ENCODE measurements at regions not wholly inside any gene's neighbourhood (a gene's known extent, or its start where the extent isn't known, plus 50 kb on each side); places are given as distances from the start of the nearest gene placed in this dataset.

DNA sequence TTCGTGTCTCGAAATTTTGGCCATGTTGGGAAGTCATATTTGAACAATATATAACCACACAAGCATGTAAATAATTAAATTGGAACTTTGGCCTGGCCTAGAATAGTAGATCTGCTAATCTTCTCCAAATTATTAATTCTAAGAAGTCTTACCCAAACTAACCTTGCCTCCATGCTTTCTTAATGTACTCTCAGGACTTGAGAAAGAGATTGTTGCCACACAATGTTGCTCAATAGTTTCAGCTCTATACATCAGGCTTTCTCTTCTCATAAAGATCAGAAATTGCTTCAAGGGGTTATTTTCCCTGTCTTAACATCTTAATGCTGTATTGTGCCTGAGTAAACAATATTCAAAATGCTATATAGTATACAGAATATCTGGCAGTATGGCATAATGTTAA, 202.7 kb upstream of the LRIG1 start:
- TF ChIP-seq, protein P1, sequence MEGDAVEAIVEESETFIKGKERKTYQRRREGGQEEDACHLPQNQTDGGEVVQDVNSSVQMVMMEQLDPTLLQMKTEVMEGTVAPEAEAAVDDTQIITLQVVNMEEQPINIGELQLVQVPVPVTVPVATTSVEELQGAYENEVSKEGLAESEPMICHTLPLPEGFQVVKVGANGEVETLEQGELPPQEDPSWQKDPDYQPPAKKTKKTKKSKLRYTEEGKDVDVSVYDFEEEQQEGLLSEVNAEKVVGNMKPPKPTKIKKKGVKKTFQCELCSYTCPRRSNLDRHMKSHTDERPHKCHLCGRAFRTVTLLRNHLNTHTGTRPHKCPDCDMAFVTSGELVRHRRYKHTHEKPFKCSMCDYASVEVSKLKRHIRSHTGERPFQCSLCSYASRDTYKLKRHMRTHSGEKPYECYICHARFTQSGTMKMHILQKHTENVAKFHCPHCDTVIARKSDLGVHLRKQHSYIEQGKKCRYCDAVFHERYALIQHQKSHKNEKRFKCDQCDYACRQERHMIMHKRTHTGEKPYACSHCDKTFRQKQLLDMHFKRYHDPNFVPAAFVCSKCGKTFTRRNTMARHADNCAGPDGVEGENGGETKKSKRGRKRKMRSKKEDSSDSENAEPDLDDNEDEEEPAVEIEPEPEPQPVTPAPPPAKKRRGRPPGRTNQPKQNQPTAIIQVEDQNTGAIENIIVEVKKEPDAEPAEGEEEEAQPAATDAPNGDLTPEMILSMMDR (IDR thresholded peaks at IDR 0.05; ENCODE audit: borderline replicate concordance, insufficient read depth, low read depth, low read length), result no peak

DNA sequence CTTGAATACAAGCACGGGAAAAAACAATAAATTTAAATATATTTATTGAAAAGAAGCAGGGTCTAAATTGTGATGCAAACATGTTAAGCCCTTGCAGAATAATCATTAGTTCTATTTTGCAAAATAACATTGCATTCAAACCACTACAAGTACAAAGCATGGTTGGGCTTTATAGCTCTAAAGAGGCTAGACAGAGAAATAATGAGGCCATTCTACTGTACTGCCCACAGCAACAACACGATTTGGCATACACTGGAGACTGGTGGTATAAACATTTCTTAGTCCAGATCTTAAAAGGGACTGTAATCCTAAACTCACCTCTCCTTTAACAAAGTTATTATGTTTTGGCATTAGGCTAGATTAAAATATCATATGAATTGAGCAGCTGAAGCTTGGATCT, 204.3 kb upstream of the LRIG1 start:
- TF ChIP-seq, protein P1 (IDR thresholded peaks at IDR 0.05; ENCODE audit: borderline replicate concordance, insufficient read depth, low read depth, low read length), result no peak
- H3K4me3 ChIP-seq (ENCODE audit: low read depth, low read length), result no peak overlapping the region

More for the DNA sequence above, 202.7 kb upstream of the LRIG1 start:
- H3K4me3 ChIP-seq (ENCODE audit: low read depth, low read length), result no peak overlapping the region

DNA sequence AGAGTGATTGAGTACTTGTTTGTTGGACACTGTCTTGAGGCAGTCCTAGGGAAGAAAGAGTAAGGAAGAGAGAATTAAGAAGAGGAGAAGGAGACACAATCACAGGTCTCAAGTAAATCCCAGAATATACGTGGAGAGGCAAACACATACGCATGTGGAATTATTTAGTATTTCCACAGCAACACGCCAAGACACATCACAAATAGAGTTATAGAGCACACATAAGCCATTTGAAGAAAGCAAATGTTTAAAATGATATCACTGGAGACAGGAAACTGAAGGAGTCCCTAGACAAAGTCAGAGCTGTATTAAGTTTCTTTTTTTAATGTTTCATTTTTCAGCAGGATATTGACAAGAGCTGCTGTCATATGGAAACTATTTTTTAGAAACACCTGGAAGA, 206.1 kb upstream of the LRIG1 start:
- no peak overlapping the region for H3K4me3 ChIP-seq (ENCODE audit: low read depth, low read length)
- TF ChIP-seq, protein P1 (IDR thresholded peaks at IDR 0.05; ENCODE audit: borderline replicate concordance, insufficient read depth, low read depth, low read length), result no peak

DNA sequence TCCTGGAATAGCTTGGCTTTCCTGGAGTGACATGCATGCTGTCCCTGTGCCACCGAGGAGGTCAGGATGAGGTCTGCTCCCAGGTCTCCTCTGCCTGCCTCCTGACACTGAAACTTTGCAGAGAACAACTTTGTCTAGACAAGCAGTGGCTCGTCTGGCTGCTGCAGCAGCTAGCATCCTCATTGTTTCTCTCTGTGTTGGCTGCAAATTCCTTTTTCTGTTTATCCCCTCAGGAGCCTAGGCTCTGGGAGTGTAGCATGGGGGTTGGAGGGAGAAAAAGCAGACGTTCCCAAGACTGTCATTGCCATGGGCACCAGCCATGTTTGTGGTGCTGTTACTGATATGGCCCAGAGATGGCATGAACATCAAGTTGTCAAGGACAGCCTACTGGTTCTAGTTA, 208.7 kb upstream of the LRIG1 start:
- H3K4me3 ChIP-seq (ENCODE audit: low read depth, low read length), result no peak overlapping the region
- TF ChIP-seq, protein P1 (IDR thresholded peaks at IDR 0.05; ENCODE audit: borderline replicate concordance, insufficient read depth, low read depth, low read length), result no peak

DNA sequence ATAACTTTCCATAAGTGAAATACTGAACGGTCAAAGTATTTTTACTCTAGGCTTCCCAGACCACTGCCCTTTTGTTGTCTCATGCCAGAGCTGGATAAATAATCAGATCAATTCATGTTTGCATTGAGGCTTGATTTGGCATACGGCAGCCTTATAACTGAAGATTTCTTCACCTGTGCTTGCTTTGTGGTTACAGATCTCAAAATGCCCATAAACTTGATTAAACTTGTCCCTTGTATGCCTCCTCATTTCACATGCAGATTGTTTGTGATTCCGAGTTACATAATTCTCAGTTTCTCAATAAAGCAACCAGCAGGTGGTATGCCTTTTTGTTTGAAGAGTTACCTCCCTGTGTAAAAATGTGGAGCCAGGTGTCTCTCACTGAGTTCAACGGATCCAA, 211.4 kb upstream of the LRIG1 start:
- TF ChIP-seq, protein P1 (IDR thresholded peaks at IDR 0.05; ENCODE audit: borderline replicate concordance, insufficient read depth, low read depth, low read length), result no peak
- no peak overlapping the region for H3K4me3 ChIP-seq (ENCODE audit: low read depth, low read length)

DNA sequence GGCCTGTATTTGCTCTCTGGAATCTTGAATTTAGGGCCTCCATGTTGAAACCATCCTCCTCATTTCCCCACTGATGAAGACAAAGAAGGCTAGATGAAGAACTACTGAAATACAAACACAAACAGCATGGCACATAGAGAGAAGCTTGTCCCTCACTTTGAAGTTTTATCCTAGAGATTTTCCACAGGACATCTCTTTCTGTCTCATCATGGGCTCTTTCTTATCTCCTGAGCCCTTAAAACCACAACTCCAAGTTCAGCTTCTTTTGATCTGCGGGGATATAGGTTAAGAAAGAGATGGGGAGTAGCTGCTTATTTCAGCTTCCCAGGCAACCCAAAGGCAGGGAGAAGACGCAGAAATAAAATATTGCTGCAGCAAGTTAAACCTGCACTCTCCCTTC, 213.1 kb upstream of the LRIG1 start:
- TF ChIP-seq, protein P1 (IDR thresholded peaks at IDR 0.05; ENCODE audit: borderline replicate concordance, insufficient read depth, low read depth, low read length), result no peak
- H3K4me3 ChIP-seq (ENCODE audit: low read depth, low read length), result no peak overlapping the region

DNA sequence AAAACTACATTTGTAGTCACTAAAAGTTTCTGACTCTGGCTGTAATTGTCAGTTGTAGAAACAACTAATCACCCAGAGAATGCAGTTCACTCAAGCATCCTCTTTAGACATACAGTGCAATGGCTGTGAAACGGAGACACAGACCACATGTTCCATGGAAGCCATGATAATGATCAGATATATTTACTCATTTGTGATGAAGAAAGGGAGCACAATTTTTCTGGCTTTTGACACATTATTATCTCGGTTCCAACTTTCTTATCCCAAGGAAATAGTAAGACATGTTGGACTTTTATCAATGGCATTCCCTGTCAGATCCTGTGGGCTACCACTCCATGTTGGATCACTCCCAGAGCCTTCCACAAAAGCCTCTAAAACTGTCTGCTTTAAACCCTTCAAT, 215.0 kb upstream of the LRIG1 start:
- TF ChIP-seq, protein P1 (IDR thresholded peaks at IDR 0.05; ENCODE audit: borderline replicate concordance, insufficient read depth, low read depth, low read length), result no peak
- H3K4me3 ChIP-seq (ENCODE audit: low read depth, low read length), result no peak overlapping the region

Data from GM12875 (cell line).